ENCODE measurements at regions not wholly inside any gene's neighbourhood (a gene's known extent, or its start where the extent isn't known, plus 50 kb on each side); places are given as distances from the start of the nearest gene placed in this dataset.

DNA sequence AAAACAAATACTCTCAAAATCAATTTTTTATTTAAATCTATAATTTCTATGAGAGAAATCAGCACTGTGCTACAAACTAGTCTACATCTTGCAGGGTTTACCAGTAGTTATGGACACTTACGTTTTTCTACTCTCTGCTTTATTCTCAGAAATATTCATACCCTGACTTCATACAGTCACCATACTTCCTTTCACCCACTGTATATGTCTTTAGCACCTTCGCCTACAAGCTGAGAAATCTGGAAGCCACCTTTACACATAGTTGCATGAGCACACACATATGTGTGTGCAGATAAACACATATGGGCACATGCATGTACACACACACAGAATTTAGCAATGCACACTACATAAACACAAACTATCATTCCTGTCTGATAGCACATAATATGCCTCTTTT is 177.0 kb downstream of the ST8SIA4 start:
- WGBS: 71% methylated on average over 2 of the region's 2 CpGs
- TF ChIP-seq JUND (IDR thresholded peaks at IDR 0.05): no peak
- TF ChIP-seq RAD21 (IDR thresholded peaks at IDR 0.05): no peak
- no peak for TF ChIP-seq SP1 (IDR thresholded peaks at IDR 0.05)
- TF ChIP-seq FOXA2 (IDR thresholded peaks at IDR 0.05): no peak
- TF ChIP-seq, protein P1, sequence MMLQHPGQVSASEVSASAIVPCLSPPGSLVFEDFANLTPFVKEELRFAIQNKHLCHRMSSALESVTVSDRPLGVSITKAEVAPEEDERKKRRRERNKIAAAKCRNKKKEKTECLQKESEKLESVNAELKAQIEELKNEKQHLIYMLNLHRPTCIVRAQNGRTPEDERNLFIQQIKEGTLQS (IDR thresholded peaks at IDR 0.05): no peak
- TF ChIP-seq, protein P2, sequence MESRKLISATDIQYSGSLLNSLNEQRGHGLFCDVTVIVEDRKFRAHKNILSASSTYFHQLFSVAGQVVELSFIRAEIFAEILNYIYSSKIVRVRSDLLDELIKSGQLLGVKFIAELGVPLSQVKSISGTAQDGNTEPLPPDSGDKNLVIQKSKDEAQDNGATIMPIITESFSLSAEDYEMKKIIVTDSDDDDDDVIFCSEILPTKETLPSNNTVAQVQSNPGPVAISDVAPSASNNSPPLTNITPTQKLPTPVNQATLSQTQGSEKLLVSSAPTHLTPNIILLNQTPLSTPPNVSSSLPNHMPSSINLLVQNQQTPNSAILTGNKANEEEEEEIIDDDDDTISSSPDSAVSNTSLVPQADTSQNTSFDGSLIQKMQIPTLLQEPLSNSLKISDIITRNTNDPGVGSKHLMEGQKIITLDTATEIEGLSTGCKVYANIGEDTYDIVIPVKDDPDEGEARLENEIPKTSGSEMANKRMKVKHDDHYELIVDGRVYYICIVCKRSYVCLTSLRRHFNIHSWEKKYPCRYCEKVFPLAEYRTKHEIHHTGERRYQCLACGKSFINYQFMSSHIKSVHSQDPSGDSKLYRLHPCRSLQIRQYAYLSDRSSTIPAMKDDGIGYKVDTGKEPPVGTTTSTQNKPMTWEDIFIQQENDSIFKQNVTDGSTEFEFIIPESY (IDR thresholded peaks at IDR 0.05): no peak
- TF ChIP-seq TAF1 (conservative IDR thresholded peaks at IDR 0.05): no peak
- TF ChIP-seq HNF4A (conservative IDR thresholded peaks at IDR 0.05): no peak
- no peak for TF ChIP-seq REST (IDR thresholded peaks at IDR 0.05)
- no peak for TF ChIP-seq FOXA1 (IDR thresholded peaks at IDR 0.05)
- no peak for TF ChIP-seq HNF4G (IDR thresholded peaks at IDR 0.05)
- TF ChIP-seq, protein P3, sequence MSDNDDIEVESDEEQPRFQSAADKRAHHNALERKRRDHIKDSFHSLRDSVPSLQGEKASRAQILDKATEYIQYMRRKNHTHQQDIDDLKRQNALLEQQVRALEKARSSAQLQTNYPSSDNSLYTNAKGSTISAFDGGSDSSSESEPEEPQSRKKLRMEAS (IDR thresholded peaks at IDR 0.05): no peak
- no peak for TF ChIP-seq GABPA (IDR thresholded peaks at IDR 0.05 in 1 of 2, conservative IDR thresholded peaks at IDR 0.05 in 1 of 2)

DNA sequence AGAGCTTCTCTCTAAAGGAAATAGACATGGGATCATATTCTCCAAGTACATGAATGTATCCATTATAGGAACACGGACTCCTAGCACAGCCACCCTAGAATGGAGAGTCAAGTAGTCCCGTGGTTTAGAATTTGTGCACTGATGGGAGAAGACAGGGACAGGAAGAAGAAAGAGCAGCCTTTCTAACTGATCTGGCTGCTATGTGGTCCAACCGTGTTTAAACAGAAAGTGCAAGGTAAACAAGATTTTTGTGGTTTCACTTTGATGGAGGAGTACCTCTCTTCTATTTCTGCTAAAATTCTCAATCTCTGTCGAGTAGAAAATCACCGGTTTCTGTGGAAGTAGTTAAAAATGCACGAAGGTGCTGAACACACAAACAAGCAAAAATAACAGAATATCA is 171.3 kb downstream of the ST8SIA4 start:
- H3K27me3 ChIP-seq (ENCODE audit: control insufficient read depth in 4 of 4, insufficient read depth in 4 of 4, low read length in 3 of 4): no peaks in the 10 kb centered on the region
- H3K4me1 ChIP-seq (ENCODE audit: control insufficient read depth in 4 of 4, insufficient read depth in 4 of 4, low read length in 3 of 4): no peaks in the 10 kb centered on the region
- no peak overlapping the region for H3K4me3 ChIP-seq (ENCODE audit: low read depth in 1 of 3, low read length in 3 of 3)
- H3K27ac ChIP-seq (ENCODE audit: low read depth in 1 of 2, low read length in 2 of 2): no peak overlapping the region
- no peak overlapping the region for H3K9ac ChIP-seq (ENCODE audit: low read depth in 1 of 2, low read length in 2 of 2)
- no peak for DNase-seq (ENCODE audit: low spot score)
- no peaks in the 10 kb centered on the region for H3K36me3 ChIP-seq (ENCODE audit: control insufficient read depth in 4 of 4, insufficient read depth in 3 of 4, low read depth in 1 of 4, low read length in 3 of 4)
- 44% methylated on average over 6 of the region's 6 CpGs for WGBS
- H3K9me3 ChIP-seq (ENCODE audit: control insufficient read depth in 4 of 4, low read length in 3 of 4): no peaks in the 10 kb centered on the region
- TF ChIP-seq REST (IDR thresholded peaks at IDR 0.05): no peak
- no peak for TF ChIP-seq HNF4A (conservative IDR thresholded peaks at IDR 0.05)
- TF ChIP-seq NR2F2 (IDR thresholded peaks at IDR 0.05): no peak
- TF ChIP-seq FOXA2 (IDR thresholded peaks at IDR 0.05): no peak
- TF ChIP-seq, protein P1 (IDR thresholded peaks at IDR 0.05): no peak
- TF ChIP-seq, protein P2 (IDR thresholded peaks at IDR 0.05): no peak
- TF ChIP-seq CTCF (IDR thresholded peaks at IDR 0.05; ENCODE audit: low read depth, low read length, missing input control): no peak
- no peak for TF ChIP-seq RAD21 (IDR thresholded peaks at IDR 0.05)
- no peak for TF ChIP-seq EGR1 (IDR thresholded peaks at IDR 0.05; ENCODE audit: low read depth in 2 of 2)
- TF ChIP-seq HNF4G (IDR thresholded peaks at IDR 0.05): no peak
- TF ChIP-seq FOXA1 (IDR thresholded peaks at IDR 0.05): no peak
- TF ChIP-seq RXRA (IDR thresholded peaks at IDR 0.05): no peak
- no peak for TF ChIP-seq YY1 (IDR thresholded peaks at IDR 0.05)
- no peak for TF ChIP-seq SP1 (IDR thresholded peaks at IDR 0.05)
- TF ChIP-seq JUND (IDR thresholded peaks at IDR 0.05): no peak
- no peak for TF ChIP-seq TAF1 (conservative IDR thresholded peaks at IDR 0.05)
- no peak for TF ChIP-seq GABPA (IDR thresholded peaks at IDR 0.05 in 1 of 2, conservative IDR thresholded peaks at IDR 0.05 in 1 of 2)

More for the DNA sequence above, 177.0 kb downstream of the ST8SIA4 start:
- no peak overlapping the region for H3K9ac ChIP-seq (ENCODE audit: low read depth in 1 of 2, low read length in 2 of 2)
- H3K4me1 ChIP-seq (ENCODE audit: control insufficient read depth in 4 of 4, insufficient read depth in 4 of 4, low read length in 3 of 4): no peaks in the 10 kb centered on the region
- no peak overlapping the region for H3K4me3 ChIP-seq (ENCODE audit: low read depth in 1 of 3, low read length in 3 of 3)
- no peak overlapping the region for H3K27ac ChIP-seq (ENCODE audit: low read depth in 1 of 2, low read length in 2 of 2)
- DNase-seq (ENCODE audit: low spot score): no peak
- no peaks in the 10 kb centered on the region for H3K36me3 ChIP-seq (ENCODE audit: control insufficient read depth in 4 of 4, insufficient read depth in 3 of 4, low read depth in 1 of 4, low read length in 3 of 4)
- no peaks in the 10 kb centered on the region for H3K27me3 ChIP-seq (ENCODE audit: control insufficient read depth in 4 of 4, insufficient read depth in 4 of 4, low read length in 3 of 4)
- no peaks in the 10 kb centered on the region for H3K9me3 ChIP-seq (ENCODE audit: control insufficient read depth in 4 of 4, low read length in 3 of 4)
